OCI-LY3 (cell line): ENCODE measurements at regions not wholly inside any gene's neighbourhood (a gene's known extent, or its start where the extent isn't known, plus 50 kb on each side); places are given as distances from the start of the nearest gene placed in this dataset.

Experiments
- H2AFZ ChIP-seq: fragments of 200-600, 300-600 bp; shearing (Covaris generic); 2 replicates; pipeline ENCODE4 v1.6.0; 2014; ENCODE audit warnings: antibody characterized with exemption, low read depth, low read length
- H3K27ac ChIP-seq: fragments of 200-600, 300-600 bp; sonication (generic); 2 replicates; pipeline ENCODE4 v1.5.1; 2014; ENCODE audit warnings: mild to moderate bottlenecking, low read length, moderate library complexity, mixed read lengths
- H3K27me3 ChIP-seq: fragments of 200-600, 300-600 bp; sonication (generic); 2 replicates; pipeline ENCODE4 v1.6.1; 2014; ENCODE audit warnings: low read depth, low read length, mixed read lengths
- H3K36me3 ChIP-seq: fragments of 200-600, 300-600 bp; sonication (generic); replicated peaks from 2 replicates; pipeline ENCODE3; 2014; ENCODE audit warnings: low read depth, low read length, mixed read lengths
- H3K4me1 ChIP-seq: fragments of 300-600, 200-600 bp; sonication (generic); 2 replicates; pipeline ENCODE4 v1.6.1; 2014; ENCODE audit warnings: low read length, mixed read lengths
- H3K4me2 ChIP-seq: fragments of 200-600, 300-600 bp; sonication (generic); 2 replicates; pipeline ENCODE4 v1.6.1; 2014; ENCODE audit warnings: low read length, mixed read lengths
- H3K4me3 ChIP-seq: fragments of 300-600, 200-600 bp; sonication (generic); 2 replicates; pipeline ENCODE4 v1.5.1; 2014; ENCODE audit warnings: antibody characterized with exemption, mild to moderate bottlenecking, low read length, moderate library complexity
- H3K79me2 ChIP-seq: fragments of 300-600, 200-600 bp; shearing (Covaris generic); 2 replicates; pipeline ENCODE4 v1.6.1; 2014; ENCODE audit warnings: mild to moderate bottlenecking, low read length, mixed read lengths
- H3K9ac ChIP-seq: fragments of 300-600, 200-600 bp; shearing (Covaris generic); 2 replicates; pipeline ENCODE4 v1.6.0; 2014; ENCODE audit warnings: mild to moderate bottlenecking, low read length, moderate library complexity
- H3K9me3 ChIP-seq: fragments of 200-600, 300-600 bp; shearing (Covaris generic); 2 replicates; pipeline ENCODE4 v1.6.1; 2014; ENCODE audit warnings: low read length, mixed read lengths; ENCODE audit not compliant: insufficient read depth
- H4K20me1 ChIP-seq: fragments of 200-600, 300-600 bp; sonication (generic); 2 replicates; pipeline ENCODE4 v1.6.1; 2016; ENCODE audit warnings: low read length, mixed read lengths; ENCODE audit not compliant: insufficient read depth
- EZH2phosphoT487 ChIP-seq: fragments of 200-600 bp; shearing (Covaris generic); IDR thresholded peaks from 2 replicates; pipeline ENCODE4 v1.6.1; 2018; ENCODE audit warnings: antibody characterized with exemption, mixed run types, low read depth
- TF ChIP-seq, protein P1 (sequence below): fragments of 200-600, 300-600 bp; sonication (generic); IDR thresholded peaks from 2 replicates; pipeline ENCODE4 v1.5.1; 2014; ENCODE audit warnings: antibody characterized with exemption, low read length, low read depth

- no peak overlapping the region for H3K4me2 ChIP-seq
- H3K4me3 ChIP-seq, result no peak overlapping the region
These were observed 482.3 kb downstream of the TRAM1L1 start for GRCh38 chr4:116603096-116603495.

GRCh38 chr4:116599859-116600258, 485.5 kb downstream of the TRAM1L1 start:
- Histone ChIP-seq H3K36me3 (no peaks in the 10 kb centered on the region), H2AFZ (no peak overlapping the region), H3K27ac (no peak overlapping the region), H3K4me1 (no peaks in the 10 kb centered on the region), H4K20me1 (no peaks in the 10 kb centered on the region), H3K9ac (no peak overlapping the region), H3K27me3 (no peaks in the 10 kb centered on the region), H3K4me3 (no peak overlapping the region), H3K4me2 (no peak overlapping the region), H3K79me2 (no peaks in the 10 kb centered on the region), H3K9me3 (no peaks in the 10 kb centered on the region)
- TF ChIP-seq, protein P1, sequence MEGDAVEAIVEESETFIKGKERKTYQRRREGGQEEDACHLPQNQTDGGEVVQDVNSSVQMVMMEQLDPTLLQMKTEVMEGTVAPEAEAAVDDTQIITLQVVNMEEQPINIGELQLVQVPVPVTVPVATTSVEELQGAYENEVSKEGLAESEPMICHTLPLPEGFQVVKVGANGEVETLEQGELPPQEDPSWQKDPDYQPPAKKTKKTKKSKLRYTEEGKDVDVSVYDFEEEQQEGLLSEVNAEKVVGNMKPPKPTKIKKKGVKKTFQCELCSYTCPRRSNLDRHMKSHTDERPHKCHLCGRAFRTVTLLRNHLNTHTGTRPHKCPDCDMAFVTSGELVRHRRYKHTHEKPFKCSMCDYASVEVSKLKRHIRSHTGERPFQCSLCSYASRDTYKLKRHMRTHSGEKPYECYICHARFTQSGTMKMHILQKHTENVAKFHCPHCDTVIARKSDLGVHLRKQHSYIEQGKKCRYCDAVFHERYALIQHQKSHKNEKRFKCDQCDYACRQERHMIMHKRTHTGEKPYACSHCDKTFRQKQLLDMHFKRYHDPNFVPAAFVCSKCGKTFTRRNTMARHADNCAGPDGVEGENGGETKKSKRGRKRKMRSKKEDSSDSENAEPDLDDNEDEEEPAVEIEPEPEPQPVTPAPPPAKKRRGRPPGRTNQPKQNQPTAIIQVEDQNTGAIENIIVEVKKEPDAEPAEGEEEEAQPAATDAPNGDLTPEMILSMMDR, result peak; percentile 13; the same call in 1 of the 2 replicates
- no peak for TF ChIP-seq EZH2phosphoT487

More at GRCh38 chr4:116603096-116603495, 482.3 kb downstream of the TRAM1L1 start:
- Histone ChIP-seq H3K27me3 (no peaks in the 10 kb centered on the region), H3K27ac (no peak overlapping the region), H3K9me3 (no peaks in the 10 kb centered on the region), H2AFZ (no peak overlapping the region), H3K79me2 (no peaks in the 10 kb centered on the region), H3K36me3 (no peaks in the 10 kb centered on the region), H3K4me1 (no peaks in the 10 kb centered on the region), H3K9ac (no peak overlapping the region), H4K20me1 (no peaks in the 10 kb centered on the region)
- no peak for TF ChIP-seq EZH2phosphoT487
- TF ChIP-seq, protein P1, result no peak

- Histone ChIP-seq H3K9me3 (no peaks in the 10 kb centered on the region), H3K4me1 (no peaks in the 10 kb centered on the region), H2AFZ (no peak overlapping the region), H3K36me3 (no peaks in the 10 kb centered on the region), H3K27ac (no peak overlapping the region), H3K4me2 (no peak overlapping the region), H4K20me1 (no peaks in the 10 kb centered on the region), H3K27me3 (no peaks in the 10 kb centered on the region), H3K79me2 (no peaks in the 10 kb centered on the region), H3K4me3 (no peak overlapping the region), H3K9ac (no peak overlapping the region)
- no peak for TF ChIP-seq EZH2phosphoT487
These were observed 486.2 kb downstream of the TRAM1L1 start for GRCh38 chr4:116598980-116599789.

DNA sequence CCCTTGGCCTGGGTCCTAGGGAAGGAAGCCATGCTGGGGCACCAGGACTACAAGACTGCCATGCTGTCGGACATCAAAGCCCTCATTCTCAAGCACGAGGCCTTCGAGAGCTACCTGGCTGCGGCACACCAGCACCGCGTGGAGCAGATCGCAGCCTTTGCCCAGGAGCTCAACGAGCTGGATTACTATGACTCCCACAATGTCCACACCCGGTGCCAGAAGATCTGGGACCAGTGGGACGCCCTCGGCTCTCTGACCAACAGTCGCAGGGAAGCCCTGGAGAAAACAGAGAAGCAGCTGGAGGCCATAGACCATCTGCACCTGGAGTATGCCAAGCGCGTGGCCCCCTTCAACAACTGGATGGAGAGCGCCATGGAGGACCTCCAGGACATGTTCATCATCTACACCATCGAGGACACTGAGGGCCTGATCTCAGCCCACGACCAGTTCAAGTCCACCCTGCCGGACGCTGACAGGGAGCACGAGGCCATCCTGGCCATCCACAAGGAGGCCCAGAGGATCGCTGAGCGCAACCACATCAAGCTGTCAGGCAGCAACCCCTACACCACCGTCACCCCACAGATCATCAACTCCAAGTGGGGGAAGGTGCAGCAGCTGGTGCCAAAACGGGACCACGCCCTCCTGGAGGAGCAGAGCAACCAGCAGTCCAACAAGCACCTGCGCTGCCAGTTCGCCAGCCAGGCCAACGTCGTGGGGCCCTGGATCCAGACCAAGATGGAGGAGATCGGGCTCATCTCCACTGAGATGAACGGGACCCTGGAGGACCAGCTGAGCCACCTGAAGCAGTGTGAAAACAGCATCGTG, 487.0 kb downstream of the TRAM1L1 start:
- no peak overlapping the region for H2AFZ ChIP-seq
- no peak for TF ChIP-seq EZH2phosphoT487
- TF ChIP-seq, protein P1, result no peak

More for the DNA sequence above, 487.0 kb downstream of the TRAM1L1 start:
- Histone ChIP-seq H3K9me3 (no peaks in the 10 kb centered on the region), H3K9ac (no peak overlapping the region), H3K36me3 (no peaks in the 10 kb centered on the region), H3K27me3 (no peaks in the 10 kb centered on the region), H3K27ac (no peak overlapping the region), H4K20me1 (no peaks in the 10 kb centered on the region), H3K4me2 (no peak overlapping the region), H3K4me3 (no peak overlapping the region), H3K79me2 (no peaks in the 10 kb centered on the region), H3K4me1 (no peaks in the 10 kb centered on the region)
